Right forelimb (tissue), 1 donor: ENCODE measurements at regions not wholly inside any gene's neighbourhood (a gene's known extent, or its start where the extent isn't known, plus 50 kb on each side); places are given as distances from the start of the nearest gene placed in this dataset.

Experiments
- DNase-seq: peaks from one replicate; pipeline ENCODE4 v3.0.0-alpha.2; 2018

DNA sequence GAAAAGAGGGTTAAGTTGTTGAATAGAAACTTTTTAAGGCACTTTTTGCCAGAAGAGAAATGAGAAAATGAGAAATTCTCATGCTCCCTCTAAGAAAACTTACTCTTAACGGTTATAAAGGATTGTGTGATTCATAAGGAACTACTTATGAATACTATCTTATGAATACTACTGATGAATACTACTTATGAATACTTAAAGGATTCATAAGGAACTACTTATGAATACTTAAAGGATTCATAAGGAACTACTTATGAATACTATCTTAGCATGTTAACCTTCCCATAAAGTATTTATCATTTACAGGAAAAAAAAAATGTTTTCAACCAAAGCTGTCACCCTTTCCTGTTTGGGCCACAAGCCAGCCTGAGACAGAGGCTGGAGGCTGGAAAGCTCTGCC, 53.1 kb upstream of the UCN3 start:
- DNase-seq, result no peak

DNA sequence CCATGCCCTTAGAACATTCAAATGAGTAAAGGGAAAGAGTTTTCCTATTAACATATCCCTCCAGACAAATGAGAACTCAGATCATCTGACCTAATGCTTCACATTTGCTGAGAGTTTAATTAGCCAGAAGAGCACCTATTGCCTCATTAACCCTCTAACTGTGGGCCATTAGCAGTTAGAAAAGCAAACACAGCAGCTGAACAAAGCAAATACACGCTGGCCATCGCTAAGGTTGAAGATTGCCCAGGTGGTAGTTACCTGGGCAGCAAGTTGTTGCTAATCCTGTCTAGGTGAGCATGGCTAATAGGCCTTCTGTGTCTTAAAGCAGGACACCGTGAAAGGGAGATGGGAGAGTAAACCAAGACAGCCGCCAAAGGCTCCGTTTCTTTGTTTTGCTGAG, 49.9 kb upstream of the UCN3 start:
- no peak for DNase-seq
